Right ventricle myocardium inferior (tissue), 1 donor: ENCODE measurements at regions not wholly inside any gene's neighbourhood (a gene's known extent, or its start where the extent isn't known, plus 50 kb on each side); places are given as distances from the start of the nearest gene placed in this dataset.
"Not testable (repeated sequence)": the region's sequence is repeated elsewhere in the genome, so short reads cannot be mapped to it uniquely, and the experiment has no call there.

ENCODE experiments used
- ATAC-seq: fragments of 200-7000 bp; cut with Tn5 transposase; one replicate; pipeline ENCODE4 v1.9.1; 2020; ENCODE audit warnings: mild to moderate bottlenecking, moderate library complexity
- DNase-seq: peaks from one replicate; pipeline ENCODE4 v3.0.0; 2021; ENCODE audit errors: missing footprints
- intact Hi-C: fragments of 100-400 bp; cut with DNase I; formaldehyde crosslinking; loops from one replicate; pipeline ENCODE4 v1.11.0; 2022
- donor health status: DM: no; HTN: yes; CAD: no; lungs with severe emphysema.

- no peak for DNase-seq
- intact Hi-C loops: loop anchor here (10.0 kb wide), 1 partner anchor 387 kb away; the partner anchor contains the start of gene EPHA4
- no peak for ATAC-seq
Observed at GRCh38 chr2:221962186-221962585, 336.6 kb downstream of the PAX3 start.

- DNase-seq (no peak), ATAC-seq (no peak)
- intact Hi-C loops: loop anchor here (10.0 kb wide), 1 partner anchor 387 kb away; the partner anchor contains the start of gene EPHA4
Observed at GRCh38 chr2:221961561-221961960, 337.2 kb downstream of the PAX3 start.

DNA sequence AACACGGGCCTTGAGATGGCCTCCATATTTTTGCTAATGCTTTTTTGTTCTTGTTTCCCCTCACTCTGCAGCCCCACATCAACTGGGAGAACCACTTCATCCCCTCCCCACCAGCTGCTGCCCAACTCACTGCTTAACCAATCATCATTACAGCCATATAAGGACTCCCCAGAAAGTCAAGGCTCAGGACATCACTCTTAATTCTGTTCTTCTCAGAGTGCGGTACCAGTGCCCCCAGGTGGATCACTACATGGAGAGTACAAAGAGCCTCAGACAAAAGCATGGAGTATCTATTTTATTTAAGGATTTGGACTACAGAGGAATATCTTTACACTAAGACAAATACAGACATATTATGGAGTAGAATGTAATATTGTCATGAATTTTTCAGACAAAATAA, 340.6 kb downstream of the PAX3 start:
- DNase-seq (no peak), ATAC-seq (no peak)
- intact Hi-C loops: no loop called here

- ATAC-seq (no peak), DNase-seq (no peak)
- intact Hi-C loops: no loop called here
Observed at GRCh38 chr2:221948076-221948475, 350.7 kb downstream of the PAX3 start.

DNA sequence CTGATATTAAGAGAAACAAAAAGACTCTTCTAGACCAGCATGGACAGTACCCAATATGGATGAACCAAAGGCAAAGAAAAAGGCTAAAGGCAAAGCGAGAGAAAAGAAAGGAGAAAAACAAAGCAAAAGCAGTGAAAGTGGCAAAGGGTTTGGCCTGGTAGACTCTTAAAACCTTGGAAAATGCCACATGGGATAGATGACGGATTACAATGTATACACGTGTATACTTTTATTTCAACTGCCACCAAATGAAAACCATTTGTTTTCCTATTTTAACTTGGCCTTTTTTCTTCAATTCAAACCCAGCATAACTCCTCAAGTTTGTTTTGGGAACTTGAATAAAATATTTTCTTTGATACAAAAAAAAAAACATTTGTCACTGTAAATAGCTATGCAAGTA, 354.3 kb downstream of the PAX3 start:
- ATAC-seq, intact Hi-C loops, DNase-seq: not testable (repeated sequence)

DNA sequence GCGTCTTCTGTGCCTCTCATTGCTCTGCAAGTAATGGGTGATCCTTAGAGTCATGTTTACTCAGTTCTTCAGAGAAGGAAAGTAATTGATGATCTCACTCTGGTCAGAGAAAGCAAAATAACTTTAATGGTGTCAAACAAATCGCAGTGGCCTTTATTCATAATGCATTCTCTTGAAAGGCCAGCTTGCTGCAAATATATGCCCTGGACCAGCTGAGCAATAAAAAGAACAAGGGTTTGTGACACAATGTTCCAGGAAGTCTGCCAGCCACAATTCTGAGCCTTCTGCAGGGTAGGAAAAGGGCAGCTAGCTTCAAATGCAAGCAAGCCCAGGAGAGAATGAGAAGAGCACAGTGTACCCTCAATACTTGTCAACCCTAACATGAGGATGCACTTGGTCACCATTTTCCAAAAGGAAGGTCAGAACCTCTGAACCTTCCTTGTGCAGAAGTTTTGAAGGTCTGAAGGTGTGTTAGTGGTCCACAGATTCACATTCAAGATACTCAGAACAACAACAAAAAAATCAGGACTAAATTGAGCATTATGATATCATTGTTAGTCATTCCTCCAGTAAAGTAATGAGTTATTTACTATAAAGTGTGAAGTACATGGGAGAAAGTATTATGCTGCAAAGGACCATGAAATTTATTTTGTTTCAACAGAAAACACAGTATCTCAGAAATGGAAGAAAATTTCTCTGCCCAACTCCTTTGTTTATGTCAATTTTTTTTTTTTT, 355.6 kb downstream of the PAX3 start:
- ATAC-seq (peak; percentile 86), DNase-seq (no peak)
- intact Hi-C loops: no loop called here

DNA sequence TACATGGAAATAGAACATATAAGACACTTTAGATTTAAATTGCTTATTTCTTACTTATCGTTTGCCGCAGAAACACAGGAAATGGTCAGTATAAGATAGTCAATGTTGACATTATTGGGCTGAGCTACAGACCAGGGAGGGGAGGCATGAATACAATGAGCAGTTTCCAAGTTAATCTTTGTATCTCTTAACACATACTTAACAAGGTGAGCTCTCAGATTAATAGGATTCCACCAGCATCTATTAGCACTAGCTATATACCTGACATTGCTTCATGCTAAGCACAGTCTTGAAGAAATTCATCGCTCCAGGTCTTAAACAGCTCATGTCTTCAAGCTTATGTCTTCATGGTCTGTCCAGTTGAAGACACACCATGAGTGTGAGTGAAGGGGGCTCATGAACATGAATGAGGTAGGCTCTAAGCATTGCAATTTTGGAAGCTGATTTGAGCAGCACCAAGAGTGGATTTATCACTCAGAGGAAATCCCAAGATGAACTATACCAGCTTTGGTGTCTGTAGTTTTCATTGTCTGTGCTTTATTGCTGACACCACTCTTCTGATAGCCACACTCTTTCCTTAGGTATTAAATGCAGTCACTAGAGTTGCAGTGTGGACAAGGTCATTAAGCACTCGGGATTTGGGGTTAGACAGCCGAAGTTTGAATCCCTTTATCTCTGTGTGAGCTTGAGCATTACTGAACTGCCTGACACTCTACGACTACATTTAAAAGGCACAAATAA, 359.3 kb upstream of the EPHA4 start:
- intact Hi-C loops: no loop called here
- DNase-seq (no peak), ATAC-seq (no peak)

DNA sequence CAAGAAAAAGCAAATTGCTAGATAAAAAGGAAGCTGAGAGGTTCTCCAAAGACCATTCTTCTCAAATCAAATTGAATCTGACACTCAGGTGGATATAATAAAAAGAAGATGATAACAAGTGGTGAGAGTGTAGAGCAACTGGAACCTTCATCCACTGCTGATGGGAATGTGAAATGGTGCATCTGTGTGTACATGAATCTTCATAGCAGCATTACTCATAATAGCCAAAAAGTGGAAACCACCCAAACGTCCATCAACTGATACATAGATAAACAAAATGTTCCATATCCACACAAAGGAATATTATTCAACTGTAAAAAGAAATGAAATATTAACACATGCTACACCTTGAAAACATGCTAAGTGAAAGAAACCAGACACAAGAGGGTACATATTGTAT, 357.2 kb upstream of the EPHA4 start:
- ATAC-seq (no peak), DNase-seq (no peak)
- intact Hi-C loops: no loop called here

GRCh38 chr2:221926327-221926726, 354.2 kb upstream of the EPHA4 start:
- DNase-seq: no peak
- ATAC-seq: no peak
- intact Hi-C loops: no loop called here

DNA sequence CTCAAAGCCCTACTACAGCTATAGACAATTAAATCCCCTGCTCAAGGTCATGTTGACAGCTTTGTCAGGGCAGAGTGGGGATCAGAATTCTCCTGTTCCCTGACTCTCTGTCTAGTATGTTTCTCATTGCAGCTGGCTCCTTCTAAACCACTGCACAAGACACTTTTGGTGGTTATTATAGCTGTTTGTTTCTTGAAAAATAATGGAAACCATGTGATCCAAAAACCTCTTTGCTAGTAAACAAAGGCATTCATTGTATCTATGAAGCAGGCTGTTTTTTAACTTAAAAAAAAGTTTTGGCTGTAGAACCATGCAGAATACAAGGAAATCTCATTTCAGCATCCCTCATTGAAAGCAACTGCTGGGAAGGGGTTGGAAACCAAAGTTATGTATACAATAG, 352.5 kb upstream of the EPHA4 start:
- intact Hi-C loops: no loop called here
- DNase-seq (no peak), ATAC-seq (no peak)

DNA sequence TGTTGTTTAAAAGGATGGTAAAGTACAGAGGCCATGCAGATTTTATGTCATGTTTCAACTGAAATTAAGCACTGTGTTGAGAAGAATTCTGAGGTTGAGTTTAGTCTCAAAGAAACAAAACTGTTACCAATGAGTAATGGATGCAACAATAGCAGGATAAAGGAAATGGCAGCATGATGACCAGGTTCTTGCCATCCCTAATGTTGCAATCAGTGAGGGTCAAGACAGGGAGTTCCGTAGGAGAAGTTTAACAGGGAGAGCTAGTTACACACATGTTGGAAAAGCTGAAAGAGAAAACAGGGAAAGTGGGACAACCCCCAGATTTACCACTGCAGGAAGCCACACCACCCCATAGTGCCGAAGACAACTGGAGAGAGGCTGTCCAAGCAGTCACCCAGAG, 343.8 kb upstream of the EPHA4 start:
- intact Hi-C loops: no loop called here
- ATAC-seq (no peak), DNase-seq (no peak)

DNA sequence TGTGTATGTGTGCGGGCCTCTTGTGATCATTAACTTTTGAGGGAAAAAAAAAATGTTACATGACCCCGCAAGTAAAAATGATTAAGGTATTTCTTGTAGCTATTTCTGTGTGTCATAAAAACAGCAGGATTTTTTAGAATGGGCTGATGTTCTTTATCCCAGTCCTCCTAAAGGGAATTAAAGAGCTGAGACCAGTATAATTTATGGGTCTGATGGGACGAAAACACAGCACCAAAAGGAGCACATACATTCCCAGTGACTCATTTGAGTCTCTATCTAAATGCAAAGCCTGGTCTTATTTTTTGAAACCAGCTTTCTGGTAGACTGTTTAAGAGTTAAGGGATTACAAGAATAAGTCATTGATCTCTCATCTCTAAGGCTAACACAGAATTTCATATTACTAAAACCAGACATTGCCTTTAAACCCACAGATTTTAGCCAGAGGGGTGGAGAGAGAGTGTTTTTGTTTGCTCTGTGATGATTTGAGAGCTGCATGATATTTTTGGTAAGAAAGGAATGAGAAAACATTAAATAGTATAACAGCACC, 342.3 kb upstream of the EPHA4 start:
- intact Hi-C loops: no loop called here
- DNase-seq: no peak
- ATAC-seq: no peak

GRCh38 chr2:221911890-221912289, 339.8 kb upstream of the EPHA4 start:
- ATAC-seq (no peak), DNase-seq (no peak)
- intact Hi-C loops: no loop called here

DNA sequence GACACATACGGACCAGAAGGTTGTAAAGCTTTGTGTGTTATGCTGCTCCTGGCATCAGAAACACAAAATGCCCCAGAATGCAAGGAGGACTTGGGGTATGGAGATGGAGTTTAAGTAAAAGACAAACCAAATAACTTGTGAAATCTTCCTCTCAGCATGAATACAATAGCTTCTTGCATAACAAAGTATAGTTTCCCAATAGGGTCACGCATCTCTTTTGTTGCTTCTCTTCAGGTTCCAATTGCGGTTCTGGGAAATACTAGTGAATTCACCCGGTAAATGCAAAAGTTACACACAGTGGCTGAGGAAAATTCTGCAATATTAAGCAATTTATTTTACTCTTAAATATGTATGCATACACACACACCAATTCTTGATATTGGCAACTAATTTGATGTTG, 339.2 kb upstream of the EPHA4 start:
- DNase-seq (no peak), ATAC-seq (no peak)
- intact Hi-C loops: no loop called here

DNA sequence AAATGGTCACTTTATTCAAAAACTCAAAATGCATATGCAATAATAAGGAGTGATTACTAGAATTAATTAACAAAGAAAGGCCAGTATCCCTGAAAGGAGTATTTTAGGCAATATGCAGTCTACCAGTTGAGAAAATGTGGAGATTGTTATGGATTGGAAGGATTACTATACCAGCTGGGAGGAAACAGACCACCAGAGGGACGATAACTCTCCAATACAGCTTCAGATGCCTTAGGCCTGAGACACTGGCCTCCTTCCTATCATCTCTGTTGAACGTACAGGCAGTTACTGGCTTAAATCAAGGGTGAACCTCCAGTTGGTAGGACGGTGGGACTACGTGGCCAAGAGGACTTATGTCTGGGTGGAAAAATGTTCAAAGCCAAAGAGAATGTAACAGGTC, 336.4 kb upstream of the EPHA4 start:
- no peak for ATAC-seq
- intact Hi-C loops: no loop called here
- no peak for DNase-seq

- intact Hi-C loops: no loop called here
Observed at GRCh38 chr2:221897718-221898117, 325.6 kb upstream of the EPHA4 start.

DNA sequence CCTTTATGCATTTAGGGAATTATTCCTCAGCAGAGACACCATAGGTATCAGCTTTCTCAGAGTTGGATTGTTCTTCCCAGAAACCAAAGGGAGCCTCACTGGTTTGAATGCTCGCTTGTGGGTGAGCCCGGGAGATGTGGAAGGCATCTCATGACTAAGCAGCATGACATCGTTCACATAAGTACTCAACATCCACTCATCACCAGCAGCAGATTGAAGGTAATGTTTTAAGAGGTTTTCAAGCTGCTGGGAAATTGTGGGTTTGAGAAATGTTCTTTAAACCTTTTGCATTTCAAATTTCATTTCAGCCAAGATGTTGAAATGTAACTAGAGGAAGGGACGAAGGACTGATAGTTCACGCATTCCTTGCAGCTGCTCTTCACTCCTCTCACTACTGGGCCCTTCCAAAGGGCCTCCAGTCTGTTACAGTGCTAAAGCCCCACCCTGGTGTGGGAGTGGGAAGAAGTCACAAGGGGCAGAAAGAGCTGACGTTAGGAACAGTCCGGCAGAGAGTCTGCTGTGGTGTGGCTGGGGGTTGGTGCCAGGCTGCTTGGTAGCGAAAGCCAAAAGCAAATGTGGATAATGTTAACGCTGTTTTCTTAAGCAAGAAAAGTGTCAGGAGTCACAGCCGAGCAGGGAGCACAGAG, 324.5 kb upstream of the EPHA4 start:
- ATAC-seq: peak; percentile 93

More at GRCh38 chr2:221897718-221898117, 325.6 kb upstream of the EPHA4 start:
- no peak for ATAC-seq
- no peak for DNase-seq

GRCh38 chr2:221895366-221896121, 323.4 kb upstream of the EPHA4 start:
- DNase-seq: no peak
- intact Hi-C loops: no loop called here
- ATAC-seq: no peak

More for the DNA sequence above, 324.5 kb upstream of the EPHA4 start:
- intact Hi-C loops: no loop called here
- DNase-seq: no peak

DNA sequence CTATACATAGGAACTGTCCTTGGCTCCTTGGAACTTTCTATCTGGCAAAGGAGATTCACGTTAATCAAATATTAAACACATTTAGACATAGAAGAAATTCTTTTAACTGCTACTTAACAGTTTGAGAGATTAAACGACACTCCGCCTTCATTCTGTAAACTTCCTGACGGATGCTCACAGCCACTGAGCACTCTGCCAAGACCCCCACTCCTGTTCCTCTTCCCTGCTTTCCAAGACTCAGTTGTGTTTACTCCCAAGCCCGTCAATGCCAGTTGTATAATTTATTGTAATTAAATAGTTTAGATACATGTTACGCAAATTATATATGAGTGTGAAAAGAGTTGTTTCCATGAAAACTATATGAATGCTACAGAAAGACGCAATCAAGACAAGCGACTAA, 321.4 kb upstream of the EPHA4 start:
- DNase-seq (no peak), ATAC-seq (no peak)
- intact Hi-C loops: no loop called here
